Iris pigment epithelial cell (primary cell): ENCODE measurements at regions not wholly inside any gene's neighbourhood (a gene's known extent, or its start where the extent isn't known, plus 50 kb on each side); places are given as distances from the start of the nearest gene placed in this dataset.
"Not testable (repeated sequence)": the region's sequence is repeated elsewhere in the genome, so short reads cannot be mapped to it uniquely, and the experiment has no call there.

Source experiments
- DNase-seq: peaks from one replicate; pipeline ENCODE4 v3.0.0-alpha.2; 2011; ENCODE audit warnings: low read depth

- DNase-seq: no peak
These were observed 83.2 kb upstream of the MAP3K1 start for GRCh38 chr5:56732121-56732520.

DNA sequence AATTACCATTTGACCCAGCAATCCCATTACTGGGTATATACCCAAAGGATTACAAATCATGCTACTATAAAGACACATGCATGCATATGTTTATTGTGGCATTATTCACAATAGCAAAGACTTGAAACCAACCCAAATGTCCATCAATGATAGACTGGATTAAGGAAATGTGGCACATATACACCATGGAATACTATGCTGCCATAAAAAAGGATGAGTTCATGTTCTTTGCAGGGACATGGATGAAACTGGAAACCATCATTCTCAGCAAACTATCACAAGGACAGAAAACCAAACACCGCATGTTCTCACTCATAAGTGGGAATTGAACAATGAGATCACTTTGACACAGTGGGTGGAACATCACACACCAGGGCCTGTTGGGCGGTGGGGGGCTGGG is 83.9 kb upstream of the MAP3K1 start:
- not testable (repeated sequence) for DNase-seq

DNA sequence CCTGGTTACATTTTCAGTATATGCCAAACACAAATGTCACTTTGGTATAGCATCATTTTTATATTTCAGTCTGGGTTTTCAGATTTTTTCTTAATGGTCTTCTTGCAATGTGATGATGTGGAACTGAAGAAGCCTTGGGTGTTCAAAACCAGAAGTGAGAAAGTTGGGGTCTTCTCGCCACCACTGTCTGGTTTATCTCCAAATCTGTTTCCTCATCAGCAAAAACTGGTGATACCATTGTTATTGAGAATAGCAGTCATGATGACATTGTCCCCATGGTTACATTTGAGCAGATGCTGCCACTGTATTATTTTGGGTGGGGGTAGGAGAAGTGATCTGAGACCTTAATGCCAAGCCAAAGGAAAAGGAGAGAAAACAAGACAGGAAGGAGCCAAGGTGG is 85.9 kb upstream of the MAP3K1 start:
- DNase-seq: no peak

GRCh38 chr5:56725711-56726411 is 89.5 kb upstream of the MAP3K1 start:
- DNase-seq: no peak

GRCh38 chr5:56724857-56725256 is 90.5 kb upstream of the MAP3K1 start:
- DNase-seq: not testable (repeated sequence)

GRCh38 chr5:56722317-56722716 is 93.0 kb upstream of the MAP3K1 start:
- no peak for DNase-seq

GRCh38 chr5:56717253-56717987 is 97.9 kb upstream of the MAP3K1 start:
- peak; percentile 21 for DNase-seq

GRCh38 chr5:56715986-56716385 is 99.4 kb upstream of the MAP3K1 start:
- DNase-seq: no peak

DNA sequence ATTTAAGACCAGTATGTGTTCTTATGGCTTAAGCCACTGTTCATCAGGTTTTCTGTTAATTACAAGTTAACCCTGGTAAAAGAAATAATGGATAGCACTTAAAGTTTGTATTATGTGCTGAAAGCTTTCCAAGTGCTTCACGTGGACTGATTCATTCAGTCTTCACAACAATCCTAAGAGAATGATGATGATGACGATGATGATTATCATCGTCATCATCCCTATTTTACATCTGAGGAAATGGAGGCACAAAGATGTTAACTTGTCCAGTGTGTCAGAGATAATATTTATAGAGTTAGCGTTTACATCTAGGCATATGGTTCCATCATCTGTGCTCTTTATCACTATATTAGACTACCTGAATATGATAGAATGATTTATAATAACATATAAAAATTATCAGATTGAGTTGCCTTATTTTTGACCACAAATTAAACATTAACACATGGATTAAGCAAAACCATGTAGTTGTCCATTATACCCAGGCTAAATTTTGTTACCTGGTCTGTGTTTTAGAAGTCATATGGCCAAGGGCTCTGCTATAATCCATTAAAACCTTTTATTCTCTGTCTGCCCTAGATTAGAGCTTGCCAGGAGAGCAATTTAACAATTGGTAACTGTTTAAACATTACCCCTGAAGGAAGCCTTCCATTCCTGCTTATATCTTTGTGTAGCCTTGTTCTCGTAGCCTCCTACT is 102.3 kb upstream of the MAP3K1 start:
- DNase-seq: no peak

- DNase-seq: peak; percentile 67
These were observed 104.3 kb upstream of the MAP3K1 start for GRCh38 chr5:56710826-56711590.

DNA sequence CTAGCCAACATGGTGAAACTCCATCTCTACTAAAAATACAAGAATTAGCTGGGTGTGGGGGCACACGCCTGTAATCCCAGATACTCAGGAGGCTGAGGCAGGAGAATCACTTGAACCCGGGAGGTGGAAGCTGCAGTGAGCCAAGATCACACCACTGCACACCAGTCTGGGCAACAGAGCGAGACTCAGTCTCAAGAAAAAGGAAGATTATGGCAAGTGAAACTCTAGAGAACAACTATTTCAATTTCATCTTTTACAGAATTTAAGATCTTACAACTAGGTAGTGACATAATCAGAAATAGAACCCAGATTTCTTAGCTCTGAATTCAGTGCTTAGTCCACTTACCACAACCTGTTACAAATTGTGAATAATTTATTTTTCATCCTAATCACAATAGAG is 108.8 kb upstream of the MAP3K1 start:
- no peak for DNase-seq

- no peak for DNase-seq
These were observed 110.1 kb upstream of the MAP3K1 start for GRCh38 chr5:56705217-56705616.

DNA sequence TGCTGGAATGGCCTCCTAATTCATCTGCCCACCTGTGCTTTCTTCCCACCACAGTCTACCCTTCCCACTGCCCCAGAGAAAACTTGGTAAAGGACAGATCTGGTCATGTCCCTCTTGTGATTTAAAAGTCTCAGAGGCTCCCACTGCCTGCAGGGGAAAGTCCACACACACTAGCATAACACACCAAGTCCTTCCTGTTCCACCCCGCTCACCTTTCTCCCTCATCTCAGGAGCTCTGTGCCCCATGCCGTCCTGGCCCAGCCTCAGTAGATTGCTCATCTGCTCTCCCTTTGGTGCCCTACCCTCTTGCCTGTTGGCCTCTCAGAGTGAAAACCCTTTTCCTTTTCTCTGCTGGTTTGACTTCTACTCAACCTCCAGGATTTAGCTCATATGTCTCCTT is 111.4 kb upstream of the MAP3K1 start:
- no peak for DNase-seq

DNA sequence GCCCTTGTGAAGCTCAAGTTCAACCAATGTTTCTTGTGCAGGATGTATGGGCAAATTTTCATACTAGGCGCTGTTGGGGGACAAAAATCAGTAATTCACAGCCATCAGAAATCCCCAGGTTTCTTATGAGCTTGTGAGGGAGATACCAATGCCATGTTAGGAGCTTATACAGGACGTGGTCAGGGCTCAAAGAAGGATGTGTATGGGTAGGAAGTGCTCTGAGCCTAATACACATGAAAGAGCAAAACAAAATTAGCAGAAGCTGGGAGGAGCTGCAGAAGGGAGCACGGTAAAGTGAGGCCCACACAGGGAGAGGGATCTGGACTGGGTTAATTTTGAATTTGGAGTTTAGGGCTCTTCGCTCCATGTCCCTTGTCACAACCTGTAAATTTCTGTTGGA is 114.6 kb upstream of the MAP3K1 start:
- DNase-seq: no peak

DNA sequence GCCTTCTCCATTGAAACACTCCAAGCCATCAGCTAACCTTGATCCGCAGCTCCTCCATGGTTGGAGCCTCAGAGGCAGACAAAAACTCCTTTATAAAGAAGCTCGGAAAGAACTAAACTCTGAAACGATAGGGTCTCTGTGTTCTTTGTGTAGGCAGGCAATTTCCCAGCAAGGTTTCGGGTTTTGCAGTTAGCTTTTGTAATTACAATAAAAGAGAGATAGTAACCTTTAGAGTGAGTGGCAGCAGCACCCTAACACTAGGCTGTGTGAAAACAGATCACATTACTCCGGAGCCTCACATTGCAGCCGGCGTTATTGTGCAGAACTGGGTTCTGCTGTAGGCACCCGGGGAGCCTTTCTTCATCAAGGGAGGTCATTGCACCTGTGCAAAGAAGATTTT is 115.8 kb upstream of the MAP3K1 start:
- no peak for DNase-seq

GRCh38 chr5:56698463-56699381 is 116.6 kb upstream of the MAP3K1 start:
- no peak for DNase-seq

DNA sequence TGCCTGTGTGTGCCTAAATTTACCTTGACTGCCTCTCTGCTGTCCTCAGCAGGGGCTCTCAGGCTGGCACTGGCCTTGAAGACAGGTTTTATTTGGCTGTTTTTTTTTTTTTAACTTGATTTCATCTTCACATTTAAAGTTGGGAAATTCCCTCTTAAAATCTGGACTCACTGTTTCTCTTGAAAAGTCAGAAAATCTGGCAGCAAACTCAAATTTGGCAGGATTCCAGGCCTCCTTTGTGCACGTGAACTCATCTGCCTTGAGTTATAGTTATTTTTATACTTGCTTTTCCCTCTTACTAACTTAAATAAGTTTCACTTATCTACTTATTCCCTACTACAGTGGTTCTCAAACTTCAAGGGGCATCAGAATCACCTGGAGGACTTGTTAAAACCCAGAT is 118.4 kb upstream of the MAP3K1 start:
- DNase-seq: peak; percentile 31

- no peak for DNase-seq
These were observed 122.1 kb upstream of the MAP3K1 start for GRCh38 chr5:56693220-56693579.

DNA sequence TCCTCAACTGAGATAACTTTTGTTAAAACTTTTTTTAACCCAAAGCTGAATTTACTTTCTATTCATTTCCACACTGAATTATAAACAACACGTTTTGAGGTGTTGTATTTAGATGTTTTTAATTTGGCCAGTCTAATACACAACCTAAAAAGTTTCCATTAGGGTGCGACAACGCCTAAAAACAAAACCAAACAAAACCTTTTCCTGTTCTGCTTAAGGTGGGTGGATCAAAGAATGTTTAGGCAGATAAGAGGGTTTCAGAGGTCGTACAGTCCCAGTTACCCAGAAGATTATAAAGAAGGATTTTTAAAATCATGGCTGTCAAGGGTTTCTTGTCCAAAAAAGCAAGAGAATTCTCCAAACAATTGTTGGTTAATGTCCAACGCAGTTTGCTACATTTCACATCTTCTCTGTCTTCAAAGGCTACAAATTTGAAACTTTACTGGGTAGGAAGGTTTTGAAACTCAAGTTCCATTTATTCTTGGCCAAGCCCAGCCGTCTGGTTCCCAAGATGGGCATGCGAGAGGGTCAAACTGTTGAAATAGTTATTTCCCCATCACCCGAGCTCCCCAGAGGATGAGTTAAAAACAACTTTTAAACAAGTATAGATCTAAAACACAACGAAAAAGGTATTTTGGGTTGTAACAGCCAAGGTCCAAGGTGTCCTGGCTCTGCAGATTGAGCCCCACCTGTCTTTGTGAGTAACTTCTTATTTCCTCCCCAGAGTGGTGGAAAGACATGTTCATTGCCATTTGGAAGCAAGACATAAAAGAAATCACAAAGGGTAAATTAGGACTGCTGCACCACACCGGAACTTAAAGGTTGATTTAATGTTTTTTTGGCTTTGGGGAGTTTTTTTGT is 122.8 kb upstream of the MAP3K1 start:
- no peak for DNase-seq

- DNase-seq: no peak
These were observed 126.9 kb upstream of the MAP3K1 start for GRCh38 chr5:56688402-56688801.
